ENCODE measurements at regions not wholly inside any gene's neighbourhood (a gene's known extent, or its start where the extent isn't known, plus 50 kb on each side); places are given as distances from the start of the nearest gene placed in this dataset.
"Not testable (repeated sequence)": the region's sequence is repeated elsewhere in the genome, so short reads cannot be mapped to it uniquely, and the experiment has no call there.

DNA sequence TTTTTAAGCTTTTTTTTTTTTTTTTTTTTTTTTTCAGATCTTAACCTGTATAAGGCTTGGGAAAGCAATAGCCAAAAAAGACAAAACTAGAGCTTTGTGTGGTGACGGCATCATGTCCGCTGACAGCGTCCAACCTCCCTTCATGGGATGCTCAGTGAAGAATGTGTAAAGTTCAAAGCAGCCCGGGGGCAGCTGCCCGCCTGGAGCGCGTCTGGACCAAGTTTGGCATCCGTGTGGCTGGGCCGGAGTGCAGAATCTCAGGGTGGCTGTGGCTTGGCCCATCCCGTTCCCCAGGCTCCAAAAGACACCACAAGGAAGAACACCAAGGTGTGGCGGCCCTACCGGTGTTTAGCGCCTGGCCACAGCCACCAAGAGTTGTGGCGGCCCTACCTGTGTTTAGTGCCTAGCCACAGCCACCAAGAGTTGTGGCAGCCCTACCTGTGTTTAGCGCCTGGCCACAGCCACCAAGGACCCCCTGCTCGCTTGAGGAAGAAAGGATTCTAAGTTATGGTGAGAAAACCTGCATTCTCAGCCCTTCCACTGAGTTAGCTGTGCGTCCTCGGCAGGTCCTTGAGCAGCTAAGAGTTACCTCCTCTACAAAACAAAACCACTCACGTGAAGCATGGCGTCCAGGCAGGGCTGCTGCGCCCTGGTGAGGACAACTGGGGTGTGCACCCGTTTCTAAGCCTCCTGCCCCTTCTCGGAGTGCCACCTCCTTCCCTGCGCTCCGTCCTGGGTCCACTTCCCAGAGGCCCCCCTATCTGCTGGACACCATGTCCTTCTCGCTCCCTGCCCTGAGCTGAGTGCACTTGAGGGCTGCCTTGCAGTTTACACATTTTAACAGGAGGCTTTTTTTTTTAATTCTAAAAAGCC, 103.6 kb upstream of the SALL3 start:
- H3K4me3 ChIP-seq (ENCODE audit: low read length): no peak overlapping the region
- H3K27ac ChIP-seq (ENCODE audit: low read depth, low read length): no peak overlapping the region
- TF ChIP-seq EZH2phosphoT487 (IDR thresholded peaks at IDR 0.05; ENCODE audit: borderline replicate concordance, low read length) (no peak), CTCF (IDR thresholded peaks at IDR 0.05; ENCODE audit: low read depth, low read length, poor library complexity, severe bottlenecking) (no peak)
- no peaks in the 10 kb centered on the region for H3K27me3 ChIP-seq (ENCODE audit: control insufficient read depth, low read length)
- H3F3A ChIP-seq (ENCODE audit: control insufficient read depth, insufficient read depth): no peaks in the 10 kb centered on the region
- H3K4me1 ChIP-seq (ENCODE audit: control insufficient read depth, low read length): no peaks in the 10 kb centered on the region
- no peaks in the 10 kb centered on the region for H3K79me2 ChIP-seq (ENCODE audit: control insufficient read depth, low read length)
- no peak overlapping the region for H3K4me2 ChIP-seq (ENCODE audit: low read length)
- no peaks in the 10 kb centered on the region for H3K9me2 ChIP-seq (replicated peaks; ENCODE audit: control insufficient read depth, low read length)
- no peaks in the 10 kb centered on the region for H3K9me3 ChIP-seq (ENCODE audit: control insufficient read depth, insufficient read depth, low read length)
- no peaks in the 10 kb centered on the region for H3K36me3 ChIP-seq (ENCODE audit: control insufficient read depth, low read length)
- H4K20me1 ChIP-seq (ENCODE audit: control insufficient read depth, insufficient read depth, low read depth, low read length): no peaks in the 10 kb centered on the region

DNA sequence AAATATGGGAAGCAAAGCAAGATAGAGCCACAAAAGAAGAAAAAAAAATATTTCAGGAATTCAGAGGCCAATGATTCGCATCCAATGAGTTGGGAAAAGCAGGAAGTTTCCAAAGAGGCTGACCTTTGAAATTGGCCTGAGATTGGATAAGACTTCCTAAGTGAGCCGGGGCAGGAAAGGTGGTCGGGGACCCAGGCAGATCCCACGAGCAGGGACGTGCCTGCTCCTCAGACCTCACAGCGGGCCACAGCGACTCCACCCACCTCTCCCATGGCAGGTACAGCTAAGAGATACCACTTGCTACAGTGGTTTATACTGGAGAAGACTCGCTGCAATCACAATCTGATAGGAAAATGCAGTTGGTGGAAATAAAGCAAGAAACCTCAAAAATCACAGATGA, 102.8 kb upstream of the SALL3 start:
- TF ChIP-seq EZH2phosphoT487 (IDR thresholded peaks at IDR 0.05; ENCODE audit: borderline replicate concordance, low read length) (no peak), CTCF (IDR thresholded peaks at IDR 0.05; ENCODE audit: low read depth, low read length, poor library complexity, severe bottlenecking) (no peak)
- Histone ChIP-seq H3F3A (ENCODE audit: control insufficient read depth, insufficient read depth) (no peaks in the 10 kb centered on the region), H3K4me2 (ENCODE audit: low read length) (no peak overlapping the region), H4K20me1 (ENCODE audit: control insufficient read depth, insufficient read depth, low read depth, low read length) (no peaks in the 10 kb centered on the region), H3K9me3 (ENCODE audit: control insufficient read depth, insufficient read depth, low read length) (no peaks in the 10 kb centered on the region), H3K27me3 (ENCODE audit: control insufficient read depth, low read length) (no peaks in the 10 kb centered on the region), H3K4me1 (ENCODE audit: control insufficient read depth, low read length) (no peaks in the 10 kb centered on the region), H3K9me2 (replicated peaks; ENCODE audit: control insufficient read depth, low read length) (no peaks in the 10 kb centered on the region), H3K27ac (ENCODE audit: low read depth, low read length) (no peak overlapping the region), H3K79me2 (ENCODE audit: control insufficient read depth, low read length) (no peaks in the 10 kb centered on the region), H3K36me3 (ENCODE audit: control insufficient read depth, low read length) (no peaks in the 10 kb centered on the region), H3K4me3 (ENCODE audit: low read length) (no peak overlapping the region)

DNA sequence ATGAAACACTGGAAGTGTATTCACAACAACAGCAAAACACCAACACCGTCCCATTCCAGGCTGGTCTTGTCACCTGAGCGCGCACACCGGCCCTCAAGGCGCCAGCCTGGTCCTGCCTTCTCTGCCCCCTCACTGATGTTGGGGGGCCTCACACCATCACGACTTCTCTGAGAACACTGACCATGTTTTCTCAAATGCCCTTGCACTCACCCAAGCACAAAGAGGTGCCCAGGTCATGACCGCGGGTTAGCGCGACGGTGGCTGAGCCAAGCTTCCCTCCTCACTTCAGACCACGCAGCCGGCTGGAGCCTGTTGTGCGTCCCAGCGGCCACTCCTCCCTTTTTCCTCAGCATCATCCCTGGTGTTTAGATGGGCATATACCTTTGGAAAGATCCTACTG, 101.3 kb upstream of the SALL3 start:
- no peak for TF ChIP-seq CTCF (IDR thresholded peaks at IDR 0.05; ENCODE audit: low read depth, low read length, poor library complexity, severe bottlenecking)
- no peak for TF ChIP-seq EZH2phosphoT487 (IDR thresholded peaks at IDR 0.05; ENCODE audit: borderline replicate concordance, low read length)
- Histone ChIP-seq H3K27me3 (ENCODE audit: control insufficient read depth, low read length) (no peaks in the 10 kb centered on the region), H3K4me3 (ENCODE audit: low read length) (no peak overlapping the region), H4K20me1 (ENCODE audit: control insufficient read depth, insufficient read depth, low read depth, low read length) (no peaks in the 10 kb centered on the region), H3K79me2 (ENCODE audit: control insufficient read depth, low read length) (no peaks in the 10 kb centered on the region), H3K9me3 (ENCODE audit: control insufficient read depth, insufficient read depth, low read length) (no peaks in the 10 kb centered on the region), H3K4me1 (ENCODE audit: control insufficient read depth, low read length) (no peaks in the 10 kb centered on the region), H3F3A (ENCODE audit: control insufficient read depth, insufficient read depth) (no peaks in the 10 kb centered on the region), H3K36me3 (ENCODE audit: control insufficient read depth, low read length) (no peaks in the 10 kb centered on the region), H3K27ac (ENCODE audit: low read depth, low read length) (no peak overlapping the region), H3K4me2 (ENCODE audit: low read length) (no peak overlapping the region), H3K9me2 (replicated peaks; ENCODE audit: control insufficient read depth, low read length) (no peaks in the 10 kb centered on the region)

DNA sequence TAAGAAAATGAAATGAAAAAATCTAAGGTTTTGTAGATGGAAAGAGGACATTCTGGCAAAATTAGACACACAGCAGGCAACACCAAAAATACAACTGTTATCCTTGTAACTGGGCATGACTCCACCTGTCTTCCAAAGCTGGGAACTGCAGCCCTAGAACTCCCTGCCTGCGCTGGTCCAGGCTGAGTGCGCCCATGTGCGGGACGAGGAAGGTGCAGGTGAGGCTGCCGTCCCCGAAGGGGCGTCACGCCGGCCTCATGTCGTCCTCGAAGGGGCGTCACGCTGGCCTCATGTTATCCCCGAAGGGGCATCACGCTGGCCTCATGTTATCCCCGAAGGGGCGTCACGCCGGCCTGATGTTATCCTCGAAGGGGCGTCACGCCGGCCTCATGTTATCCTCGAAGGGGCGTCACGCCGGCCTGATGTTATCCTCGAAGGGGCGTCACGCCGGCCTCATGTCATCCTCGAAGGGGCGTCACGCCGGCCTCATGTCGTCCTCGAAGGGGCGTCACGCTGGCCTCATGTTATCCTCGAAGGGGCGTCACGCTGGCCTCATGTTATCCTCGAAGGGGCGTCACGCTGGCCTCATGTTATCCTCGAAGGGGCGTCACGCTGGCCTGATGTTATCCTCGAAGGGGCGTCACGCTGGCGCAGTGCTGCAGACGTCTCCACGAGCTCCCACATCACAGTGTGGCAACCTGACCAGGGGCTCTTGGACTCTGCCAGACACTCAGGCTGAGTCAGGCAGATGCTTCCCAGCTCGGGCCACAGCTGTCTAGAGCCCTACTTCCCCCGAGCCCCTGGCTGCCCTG, 100.3 kb upstream of the SALL3 start:
- H3K79me2 ChIP-seq (ENCODE audit: control insufficient read depth, low read length); H4K20me1 ChIP-seq (ENCODE audit: control insufficient read depth, insufficient read depth, low read depth, low read length); H3K4me2 ChIP-seq (ENCODE audit: low read length); H3F3A ChIP-seq (ENCODE audit: control insufficient read depth, insufficient read depth); H3K27me3 ChIP-seq (ENCODE audit: control insufficient read depth, low read length); H3K4me1 ChIP-seq (ENCODE audit: control insufficient read depth, low read length); H3K9me3 ChIP-seq (ENCODE audit: control insufficient read depth, insufficient read depth, low read length); H3K9me2 ChIP-seq (replicated peaks; ENCODE audit: control insufficient read depth, low read length); H3K36me3 ChIP-seq (ENCODE audit: control insufficient read depth, low read length); H3K27ac ChIP-seq (ENCODE audit: low read depth, low read length); H3K4me3 ChIP-seq (ENCODE audit: low read length): not testable (repeated sequence)
